Endothelial cell of umbilical vein (primary cell): ENCODE measurements at regions not wholly inside any gene's neighbourhood (a gene's known extent, or its start where the extent isn't known, plus 50 kb on each side); places are given as distances from the start of the nearest gene placed in this dataset.

ENCODE experiments used
- BruUV-seq: library from RNA; stranded (reverse); fragments of 400-500 nt; replicated peaks from 2 replicates; lab custom pipeline; 2021; lab: Mats Ljungman, UMichigan
- CTCF ChIA-PET: fragments of 300-600, 350-600 bp; sonication (Branson Sonifier 250); formaldehyde crosslinking; loops from one replicate; lab custom pipeline; 2021; ENCODE audit warnings: antibody characterized with exemption, inconsistent platforms; lab: Charles Lee
- POLR2A ChIA-PET: fragments of 300-600, 350-600 bp; sonication (Branson Sonifier 250); formaldehyde crosslinking; loops from one replicate; lab custom pipeline; 2021; ENCODE audit warnings: antibody characterized with exemption, inconsistent platforms; lab: Charles Lee
- DNase-seq: peaks from one replicate; pipeline ENCODE4 v3.0.0-alpha.2; 2011; ENCODE audit warnings: low read depth, low spot score
- FAIRE-seq: peaks from 2 replicates; lab custom pipeline; 2011; peaks lifted over from hg19 to GRCh38; lab: Jason Lieb, UNC
- H2AFZ ChIP-seq: 2 replicates; pipeline ENCODE4 v1.6.0; 2012; ENCODE audit warnings: low read depth, low read length, control low read depth, inconsistent platforms
- H3K27ac ChIP-seq: 2 replicates; pipeline ENCODE4 v1.5.1; 2011; ENCODE audit warnings: low read depth, mild to moderate bottlenecking, control low read depth, low read length, moderate library complexity; ENCODE audit not compliant: insufficient read depth
- H3K27me3 ChIP-seq, 2 experiments: 2 replicates each; pipeline versions ENCODE4 v1.6.0 to v1.6.1; 2011; ENCODE audit warnings: low read length in 2 of 2, mixed read lengths in 1 of 2; ENCODE audit not compliant: control insufficient read depth in 2 of 2, insufficient read depth in 2 of 2
- H3K36me3 ChIP-seq, 2 experiments: 2 replicates in 1 of 2; 3 replicates in 1 of 2; pipeline ENCODE4 v1.5.1; 2011; ENCODE audit warnings: low read length in 2 of 2, mild to moderate bottlenecking in 1 of 2, moderate library complexity in 1 of 2; ENCODE audit not compliant: control insufficient read depth in 2 of 2, insufficient read depth in 2 of 2; ENCODE audit errors: extremely low read depth in 1 of 2
- H3K4me1 ChIP-seq: 3 replicates; pipeline ENCODE4 v1.5.1; 2011; ENCODE audit warnings: mild to moderate bottlenecking, low read length; ENCODE audit not compliant: control insufficient read depth, insufficient read depth; ENCODE audit errors: extremely low read depth
- H3K4me2 ChIP-seq: 2 replicates; pipeline ENCODE4 v1.6.1; 2011; ENCODE audit warnings: low read length, control low read depth, mixed read lengths; ENCODE audit not compliant: insufficient read depth
- H3K4me3 ChIP-seq, 3 experiments: fragments of 200-600 bp in 1 of 3; sonication (generic), shearing (Covaris generic) in 1 of 3; replicated peaks in 1 of 3; 2 replicates each; pipeline ENCODE4 v1.5.1; 2011 to 2016; ENCODE audit warnings: control low read depth in 3 of 3, low read length in 3 of 3, mild to moderate bottlenecking in 2 of 3, inconsistent platforms in 1 of 3, low read depth in 1 of 3, moderate library complexity in 1 of 3; ENCODE audit not compliant: insufficient read depth in 1 of 3
- H3K79me2 ChIP-seq: 2 replicates; pipeline ENCODE4 v1.6.0; 2012; ENCODE audit warnings: low read length, inconsistent platforms; ENCODE audit not compliant: control insufficient read depth, insufficient read depth
- H3K9ac ChIP-seq: replicated peaks from 2 replicates; pipeline ENCODE3; 2011; ENCODE audit warnings: low read length, control low read depth; ENCODE audit not compliant: insufficient read depth; ENCODE audit errors: extremely low read depth
- H3K9me1 ChIP-seq: replicated peaks from 3 replicates; pipeline ENCODE4 v1.6.0; 2011; ENCODE audit warnings: mild to moderate bottlenecking, low read length; ENCODE audit not compliant: control insufficient read depth, insufficient read depth; ENCODE audit errors: extremely low read depth
- H3K9me3 ChIP-seq: replicated peaks from 2 replicates; pipeline ENCODE4 v1.5.1; 2012; ENCODE audit warnings: low read length, inconsistent platforms; ENCODE audit not compliant: control insufficient read depth, insufficient read depth
- H4K20me1 ChIP-seq: replicated peaks from 2 replicates; pipeline ENCODE3; 2011; ENCODE audit warnings: mild to moderate bottlenecking, low read length; ENCODE audit not compliant: control insufficient read depth, insufficient read depth; ENCODE audit errors: extremely low read depth
- EZH2 ChIP-seq: IDR thresholded peaks from 2 replicates; pipeline ENCODE4 v1.6.1; 2012; ENCODE audit warnings: borderline replicate concordance, low read depth, mild to moderate bottlenecking, moderate library complexity, low read length, inconsistent platforms; ENCODE audit not compliant: severe bottlenecking
- FOS ChIP-seq: IDR thresholded peaks from 2 replicates; pipeline ENCODE4 v1.6.1; 2011; ENCODE audit warnings: mild to moderate bottlenecking, low read length, moderate library complexity, borderline replicate concordance; ENCODE audit not compliant: insufficient read depth
- MYC ChIP-seq: IDR thresholded peaks from one replicate; pipeline ENCODE4 v1.6.1; 2011; ENCODE audit warnings: mild to moderate bottlenecking, low read depth, low read length
- POLR2A ChIP-seq: IDR thresholded peaks from 2 replicates; pipeline ENCODE4 v1.6.1; 2012; ENCODE audit warnings: low read depth, mild to moderate bottlenecking, control low read depth, low read length
- dilution Hi-C: fragments of 300-500 bp; cut with MboI; formaldehyde crosslinking; loops from one replicate; pipeline ENCODE4 v1.15.0; 2019; ENCODE audit warnings: low sequenced_read_pairs; ENCODE audit not compliant: extremely low pct_ligation_motif_present
- intact Hi-C: fragments of 100-400 bp; cut with micrococcal nuclease; formaldehyde crosslinking; loops from one replicate; pipeline ENCODE4 v1.10.0; 2022
- TF ChIP-seq, protein P1 (sequence below), 2 donors: IDR thresholded peaks; 1 replicate in 1 of 2; 2 replicates in 1 of 2; pipeline ENCODE4 v1.5.1; 2011; ENCODE audit warnings: low read length in 2 of 2, mild to moderate bottlenecking in 2 of 2, moderate library complexity in 2 of 2, control low read depth in 1 of 2, inconsistent platforms in 1 of 2, low read depth in 1 of 2; ENCODE audit not compliant: insufficient read depth in 1 of 2; ENCODE audit errors: extremely low read depth in 1 of 2

DNA sequence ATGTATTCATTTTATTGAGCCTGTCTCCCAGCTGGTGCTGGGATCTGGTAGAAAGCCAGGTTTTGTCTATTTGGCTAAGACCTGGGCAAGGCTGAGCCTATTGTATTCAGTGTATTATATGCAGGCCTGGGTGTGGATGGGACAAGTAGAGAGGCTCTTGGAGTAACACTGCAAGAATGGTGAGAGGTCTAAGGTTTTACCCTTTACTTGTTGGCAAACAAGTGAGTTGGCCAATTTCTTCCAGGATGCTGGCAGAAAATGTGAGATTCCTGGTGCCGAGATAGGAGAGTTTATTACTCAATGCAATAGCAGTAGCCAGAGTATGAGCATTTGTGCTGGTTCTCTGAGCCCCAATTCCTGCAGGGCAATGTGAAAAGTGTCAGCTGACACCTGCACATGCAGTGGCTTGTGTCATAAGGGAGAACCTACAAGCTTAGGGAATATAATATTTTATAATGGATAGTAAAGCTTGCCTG lies 141.7 kb upstream of the PRLR start:
- no peaks in the 10 kb centered on the region for H4K20me1 ChIP-seq
- H3K9me1 ChIP-seq: no peaks in the 10 kb centered on the region
- no peaks in the 10 kb centered on the region for H3K36me3 ChIP-seq
- no peaks in the 10 kb centered on the region for H3K4me1 ChIP-seq
- CTCF ChIA-PET: no interaction called here
- no TSS peak for BruUV-seq
- no peaks in the 10 kb centered on the region for H3K79me2 ChIP-seq
- H2AFZ ChIP-seq: no peak overlapping the region
- DNase-seq: no peak
- intact Hi-C loops (no loop called here), dilution Hi-C loops (no loop called here)
- no peak overlapping the region for H3K4me3 ChIP-seq
- no peak overlapping the region for H3K27ac ChIP-seq
- TF ChIP-seq MYC: no peak
- no peak for TF ChIP-seq FOS
- TF ChIP-seq, protein P1, sequence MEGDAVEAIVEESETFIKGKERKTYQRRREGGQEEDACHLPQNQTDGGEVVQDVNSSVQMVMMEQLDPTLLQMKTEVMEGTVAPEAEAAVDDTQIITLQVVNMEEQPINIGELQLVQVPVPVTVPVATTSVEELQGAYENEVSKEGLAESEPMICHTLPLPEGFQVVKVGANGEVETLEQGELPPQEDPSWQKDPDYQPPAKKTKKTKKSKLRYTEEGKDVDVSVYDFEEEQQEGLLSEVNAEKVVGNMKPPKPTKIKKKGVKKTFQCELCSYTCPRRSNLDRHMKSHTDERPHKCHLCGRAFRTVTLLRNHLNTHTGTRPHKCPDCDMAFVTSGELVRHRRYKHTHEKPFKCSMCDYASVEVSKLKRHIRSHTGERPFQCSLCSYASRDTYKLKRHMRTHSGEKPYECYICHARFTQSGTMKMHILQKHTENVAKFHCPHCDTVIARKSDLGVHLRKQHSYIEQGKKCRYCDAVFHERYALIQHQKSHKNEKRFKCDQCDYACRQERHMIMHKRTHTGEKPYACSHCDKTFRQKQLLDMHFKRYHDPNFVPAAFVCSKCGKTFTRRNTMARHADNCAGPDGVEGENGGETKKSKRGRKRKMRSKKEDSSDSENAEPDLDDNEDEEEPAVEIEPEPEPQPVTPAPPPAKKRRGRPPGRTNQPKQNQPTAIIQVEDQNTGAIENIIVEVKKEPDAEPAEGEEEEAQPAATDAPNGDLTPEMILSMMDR (IDR thresholded peaks at IDR 0.05; ENCODE audit: extremely low read depth in 1 of 2, insufficient read depth in 1 of 2, low read depth in 1 of 2, low read length in 2 of 2): no peak
- TF ChIP-seq EZH2: no peak
- no peak for TF ChIP-seq POLR2A
- no peak overlapping the region for H3K9ac ChIP-seq
- POLR2A ChIA-PET: no interaction called here
- no peak for FAIRE-seq
- no peaks in the 10 kb centered on the region for H3K9me3 ChIP-seq
- no peak overlapping the region for H3K4me2 ChIP-seq
- no peaks in the 10 kb centered on the region for H3K27me3 ChIP-seq

- no peak overlapping the region for H3K9ac ChIP-seq
- dilution Hi-C loops (no loop called here), intact Hi-C loops (no loop called here)
- no peaks in the 10 kb centered on the region for H3K4me1 ChIP-seq
- H3K9me1 ChIP-seq: no peaks in the 10 kb centered on the region
- no peak overlapping the region for H3K4me2 ChIP-seq
- no peaks in the 10 kb centered on the region for H3K9me3 ChIP-seq
- ChIA-PET CTCF (no interaction called here), POLR2A (no interaction called here)
- H3K4me3 ChIP-seq: no peak overlapping the region
- TF ChIP-seq POLR2A: no peak
- no peaks in the 10 kb centered on the region for H3K36me3 ChIP-seq
- H3K79me2 ChIP-seq: no peaks in the 10 kb centered on the region
- FAIRE-seq: no peak
- H4K20me1 ChIP-seq: no peaks in the 10 kb centered on the region
- no peak overlapping the region for H2AFZ ChIP-seq
- H3K27ac ChIP-seq: no peak overlapping the region
- no peaks in the 10 kb centered on the region for H3K27me3 ChIP-seq
- no TSS peak for BruUV-seq
- DNase-seq: no peak
Observed at GRCh38 chr5:35370871-35371270, 140.6 kb upstream of the PRLR start.
